GM21619 (cell line): ENCODE measurements at regions not wholly inside any gene's neighbourhood (a gene's known extent, or its start where the extent isn't known, plus 50 kb on each side); places are given as distances from the start of the nearest gene placed in this dataset.
"Not testable (repeated sequence)": the region's sequence is repeated elsewhere in the genome, so short reads cannot be mapped to it uniquely, and the experiment has no call there.

ENCODE experiments used
- ATAC-seq: cut with Tn5 transposase; IDR thresholded peaks from one replicate; pipeline ENCODE4 v1.9.1; 2021; ENCODE audit not compliant: unreplicated experiment

DNA sequence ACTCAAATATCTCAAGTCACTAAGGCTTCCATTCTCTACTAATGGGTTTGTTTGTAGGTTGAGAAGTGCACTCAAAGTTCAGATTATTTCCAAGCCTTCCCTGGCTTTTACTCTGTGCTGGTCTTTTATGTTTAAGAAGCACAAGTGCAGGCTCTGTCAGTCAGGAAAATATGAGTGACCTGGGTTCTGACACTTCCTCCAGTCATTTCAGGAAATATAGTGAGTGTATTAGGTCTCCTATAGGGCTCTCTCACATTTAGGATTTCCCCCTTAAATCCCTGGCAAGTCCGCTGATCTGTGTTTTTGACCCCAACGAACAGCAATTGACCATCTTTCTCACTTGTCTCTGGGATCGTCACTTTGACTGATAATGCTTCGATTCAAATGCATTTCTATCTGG is 210.2 kb downstream of the ARPP21 start:
- no peak for ATAC-seq

DNA sequence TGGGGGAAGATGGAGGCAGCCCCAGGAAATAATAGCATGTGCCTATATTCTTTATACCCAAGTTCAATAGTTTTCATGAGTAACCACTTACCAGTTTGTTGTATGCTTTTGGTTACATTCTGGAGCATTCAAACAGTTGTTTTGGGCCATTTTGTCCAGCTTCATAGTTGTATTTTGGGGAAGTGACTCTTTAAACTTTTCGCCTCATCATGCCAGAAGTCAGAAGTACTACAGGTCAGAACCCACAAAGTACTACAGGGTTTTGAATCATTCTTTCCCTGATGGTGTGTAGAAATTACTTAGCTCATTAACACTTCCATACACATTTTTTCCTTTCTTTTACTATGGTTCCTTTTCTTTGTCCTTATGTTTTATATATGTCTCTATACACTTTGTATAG is 210.6 kb downstream of the ARPP21 start:
- no peak for ATAC-seq

DNA sequence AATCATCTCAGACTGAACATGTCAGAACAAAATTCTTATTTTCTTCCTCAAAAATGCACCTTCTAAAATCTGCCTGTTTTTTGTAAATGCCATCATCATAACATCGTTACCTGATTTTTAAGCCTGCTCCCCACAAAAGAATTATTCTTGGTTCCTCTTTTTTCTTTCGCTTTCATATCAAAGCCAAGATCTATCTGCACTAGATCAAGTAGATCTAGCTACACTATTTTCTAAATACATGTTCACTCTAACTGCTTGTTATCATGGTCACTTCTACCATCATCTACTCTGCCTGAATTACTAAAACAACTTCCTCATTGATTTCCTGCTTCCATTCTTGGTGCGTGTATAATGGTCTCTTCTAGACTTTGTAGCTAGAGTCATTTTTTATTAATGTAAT is 217.7 kb downstream of the ARPP21 start:
- ATAC-seq: peak; percentile 90

DNA sequence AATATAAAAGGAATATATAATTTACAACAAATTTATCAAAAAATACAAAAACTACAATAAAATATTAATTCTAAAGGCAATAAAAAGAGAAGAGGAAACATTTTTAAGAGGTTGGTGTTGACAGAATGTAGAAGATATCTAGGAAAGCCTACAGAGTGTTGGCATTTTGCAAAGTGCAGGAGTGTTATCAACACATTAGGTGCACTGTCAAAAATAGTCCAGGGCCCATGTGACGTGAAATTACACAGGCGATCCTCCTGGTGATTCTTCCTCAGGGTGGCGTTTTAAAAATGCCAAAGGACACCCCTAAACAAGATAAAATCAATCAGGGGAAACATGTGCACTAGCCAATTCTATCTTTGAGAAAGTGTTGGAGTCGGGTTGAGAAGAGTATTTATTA is 222.7 kb downstream of the ARPP21 start:
- no peak for ATAC-seq

- ATAC-seq: no peak
Observed at GRCh38 chr3:35864871-35865270, 225.5 kb downstream of the ARPP21 start.

DNA sequence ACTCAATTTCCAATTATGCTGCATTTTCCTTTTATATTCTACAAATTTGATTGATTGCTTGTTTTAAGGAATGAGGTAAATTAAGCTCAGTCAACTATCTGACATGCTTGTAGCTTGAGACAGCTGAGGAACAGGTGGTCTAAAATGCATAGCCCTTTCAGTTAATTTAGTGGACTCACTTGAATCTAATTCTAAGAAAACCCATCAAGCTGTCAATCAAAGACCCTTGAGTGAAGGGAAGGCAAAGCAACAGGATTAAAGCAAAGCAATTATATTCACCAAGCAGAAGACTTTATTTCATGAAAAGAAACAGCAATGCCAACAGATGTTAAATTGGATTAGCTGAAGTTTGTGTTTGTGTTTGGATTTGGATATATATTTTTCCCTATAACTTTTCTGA is 228.5 kb downstream of the ARPP21 start:
- ATAC-seq: no peak

DNA sequence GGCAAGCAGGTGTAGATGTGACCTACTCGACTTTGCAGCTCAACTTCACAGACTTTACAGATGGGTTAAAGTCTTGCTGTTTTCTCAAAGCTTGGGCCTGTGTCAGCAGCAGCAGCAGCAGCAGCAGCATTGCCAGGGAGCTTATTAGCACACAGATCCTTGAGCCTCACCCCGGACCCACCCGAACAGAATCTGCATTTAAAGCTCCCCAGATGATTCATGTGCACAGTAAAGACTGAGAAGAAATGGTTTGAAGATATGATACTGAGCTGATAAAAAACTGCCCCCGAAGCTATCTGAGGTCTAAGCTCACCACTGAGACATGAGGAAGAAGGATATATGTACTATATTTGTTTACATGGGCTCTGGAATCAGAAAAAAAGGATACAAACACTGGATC is 231.7 kb downstream of the ARPP21 start:
- no peak for ATAC-seq

DNA sequence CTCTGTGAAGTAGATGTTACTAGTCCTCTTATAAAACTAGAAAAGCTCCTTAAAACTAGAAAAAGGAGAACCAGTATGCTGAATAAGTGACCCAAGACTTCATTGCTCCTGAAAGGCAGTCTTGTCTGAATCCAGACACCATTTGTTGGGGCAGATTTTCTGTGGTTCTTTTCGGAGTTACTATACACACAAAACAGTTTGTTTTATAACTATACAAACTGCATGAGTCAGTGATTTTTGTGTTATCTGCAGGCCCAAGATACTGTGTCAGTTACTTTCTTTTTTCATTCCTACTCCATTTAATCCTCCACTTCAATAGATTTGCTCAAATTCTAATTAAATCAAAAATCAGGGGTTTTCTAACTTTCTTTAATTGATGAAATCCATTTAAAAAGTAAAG is 244.6 kb downstream of the ARPP21 start:
- ATAC-seq: no peak

DNA sequence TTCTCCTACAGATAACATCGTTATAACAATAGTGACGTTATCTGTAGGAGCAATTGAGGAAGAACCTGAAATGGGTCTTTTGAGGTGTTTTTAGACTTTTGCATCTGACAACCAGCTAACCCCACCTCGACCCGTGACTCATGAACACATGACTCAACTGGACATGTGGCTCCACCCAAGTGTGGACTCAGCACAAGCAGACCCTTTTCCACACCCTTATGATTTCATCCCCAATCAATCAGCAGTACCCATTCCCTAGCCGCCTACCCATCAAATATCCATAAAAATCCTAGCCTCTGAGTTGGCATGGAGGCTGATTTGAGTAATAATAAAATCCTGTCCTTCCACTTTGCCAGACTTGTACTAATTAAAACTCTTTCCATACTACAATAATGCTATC is 255.4 kb downstream of the ARPP21 start:
- ATAC-seq: no peak

- ATAC-seq: no peak
Observed at GRCh38 chr3:35899245-35899644, 259.9 kb downstream of the ARPP21 start.

GRCh38 chr3:35900079-35900478 is 260.8 kb downstream of the ARPP21 start:
- ATAC-seq: no peak

DNA sequence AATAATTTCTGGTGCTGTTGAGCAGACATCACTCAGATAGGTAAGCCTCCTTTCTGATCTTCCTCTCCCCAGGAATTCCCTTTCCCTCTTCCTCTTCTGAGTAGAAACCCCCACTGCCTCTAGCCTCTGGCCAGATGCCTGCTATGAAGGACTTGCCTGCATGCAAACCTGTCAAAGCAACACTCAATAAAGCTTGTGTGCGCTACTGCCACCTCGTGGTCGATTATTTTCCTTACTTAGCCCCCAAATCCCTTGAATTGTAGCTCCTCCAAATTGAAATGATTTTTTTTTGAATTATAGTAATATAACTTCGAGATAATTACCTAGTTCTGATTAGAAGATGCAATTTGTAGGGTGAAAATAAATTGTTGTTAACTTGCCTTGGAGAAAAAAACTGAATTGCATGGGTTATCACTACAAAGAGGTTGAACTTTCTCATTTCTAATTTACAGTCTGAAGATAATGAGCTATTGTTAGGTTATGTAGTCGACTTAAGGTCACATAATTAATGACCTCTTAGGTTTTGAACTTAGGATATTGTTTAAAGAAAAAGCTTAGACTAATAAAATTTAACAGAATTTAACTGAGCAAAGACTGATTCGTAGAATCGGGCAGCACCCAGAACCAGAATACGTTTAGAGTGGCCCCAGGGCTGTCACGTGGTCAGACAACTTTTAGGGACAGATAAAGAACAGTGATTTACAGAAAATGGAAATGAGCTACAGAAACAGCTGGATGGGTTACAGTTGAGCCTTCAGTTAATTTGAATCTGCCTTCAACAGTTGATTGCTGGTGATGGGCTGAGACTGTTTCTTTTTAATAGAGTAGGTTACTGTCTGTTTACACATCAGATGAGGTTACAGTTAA is 269.3 kb downstream of the ARPP21 start:
- peak; percentile 97 for ATAC-seq

DNA sequence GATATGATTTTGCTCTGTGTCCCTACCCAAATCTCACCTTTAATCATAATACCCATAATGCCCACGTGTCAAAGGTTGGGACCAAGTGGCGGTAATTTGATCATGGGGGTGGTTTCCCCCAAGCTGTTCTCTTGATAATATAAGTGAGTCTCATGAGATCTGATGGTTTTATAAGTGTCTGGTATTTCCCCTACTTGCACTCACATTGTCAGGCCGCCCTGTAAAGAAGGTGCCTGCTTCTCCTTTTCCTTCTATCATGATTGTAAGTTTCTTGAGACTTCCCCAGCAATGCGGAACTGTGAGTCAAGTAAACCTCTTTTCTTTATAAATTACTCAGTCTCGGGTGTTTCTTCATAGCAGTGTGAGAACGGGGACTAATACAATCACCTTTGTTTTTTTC is 279.8 kb downstream of the ARPP21 start:
- ATAC-seq: no peak

DNA sequence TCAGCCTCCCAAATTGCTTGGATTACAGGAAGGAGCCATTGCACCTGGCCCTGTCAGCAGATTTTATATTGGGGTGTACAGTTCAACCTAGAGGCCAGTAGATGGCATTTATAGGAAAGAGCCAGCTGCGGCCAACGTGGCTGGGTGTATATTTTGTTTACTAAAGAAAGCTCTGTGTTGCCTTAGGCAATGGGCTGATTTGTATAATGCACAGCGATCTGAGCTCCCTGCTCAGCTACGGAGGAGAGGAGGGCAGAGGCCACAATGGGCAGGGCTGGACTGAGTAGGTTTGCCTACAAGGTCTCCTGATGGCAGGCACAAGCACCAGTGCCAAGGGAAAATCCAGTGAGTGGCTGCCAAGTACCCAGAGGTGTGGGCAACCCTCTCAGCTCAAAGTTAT is 282.4 kb downstream of the ARPP21 start:
- ATAC-seq: no peak

- ATAC-seq: not testable (repeated sequence)
Observed at GRCh38 chr3:35924070-35924469, 284.7 kb downstream of the ARPP21 start.

GRCh38 chr3:35927441-35927840 is 288.1 kb downstream of the ARPP21 start:
- no peak for ATAC-seq

DNA sequence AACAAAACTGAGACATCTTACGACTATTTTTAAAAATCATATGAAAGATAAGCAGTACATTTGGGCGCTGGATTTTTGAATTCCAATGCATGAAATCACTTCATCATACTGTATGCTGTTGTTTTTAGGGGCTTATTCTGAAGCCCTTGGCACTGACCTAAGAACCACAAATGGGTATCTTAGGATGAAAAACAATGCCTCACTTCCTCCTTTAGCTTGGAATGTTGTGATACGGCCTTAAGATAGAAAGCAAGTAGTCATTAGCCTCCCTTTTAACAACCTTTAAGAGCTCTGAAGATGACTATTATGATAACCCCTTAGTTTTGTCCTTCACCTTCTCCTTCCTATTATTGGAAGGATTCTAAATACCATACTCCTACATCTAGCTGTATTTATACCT is 289.8 kb downstream of the ARPP21 start:
- no peak for ATAC-seq

GRCh38 chr3:35931867-35932266 is 292.5 kb downstream of the ARPP21 start:
- no peak for ATAC-seq

- ATAC-seq: no peak
Observed at GRCh38 chr3:35932995-35933394, 293.7 kb downstream of the ARPP21 start.

DNA sequence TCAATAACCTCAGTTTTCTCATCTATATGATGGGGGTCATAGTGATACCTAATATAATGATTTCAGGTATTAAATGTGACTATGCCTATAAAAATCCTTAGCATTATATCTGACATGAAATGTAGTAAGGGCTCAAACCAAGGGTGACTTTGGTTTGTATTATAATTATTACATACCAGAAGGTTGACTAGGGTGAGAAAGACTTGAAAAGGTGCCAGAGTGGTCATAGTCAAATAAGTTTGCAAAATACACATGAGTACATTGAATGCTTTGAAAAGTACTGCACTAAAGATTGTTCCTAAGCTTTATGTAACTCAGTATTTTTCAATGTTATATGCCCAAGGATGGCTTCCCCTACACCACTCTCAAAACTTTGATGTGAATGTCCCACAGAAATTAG is 297.2 kb downstream of the ARPP21 start:
- no peak for ATAC-seq

DNA sequence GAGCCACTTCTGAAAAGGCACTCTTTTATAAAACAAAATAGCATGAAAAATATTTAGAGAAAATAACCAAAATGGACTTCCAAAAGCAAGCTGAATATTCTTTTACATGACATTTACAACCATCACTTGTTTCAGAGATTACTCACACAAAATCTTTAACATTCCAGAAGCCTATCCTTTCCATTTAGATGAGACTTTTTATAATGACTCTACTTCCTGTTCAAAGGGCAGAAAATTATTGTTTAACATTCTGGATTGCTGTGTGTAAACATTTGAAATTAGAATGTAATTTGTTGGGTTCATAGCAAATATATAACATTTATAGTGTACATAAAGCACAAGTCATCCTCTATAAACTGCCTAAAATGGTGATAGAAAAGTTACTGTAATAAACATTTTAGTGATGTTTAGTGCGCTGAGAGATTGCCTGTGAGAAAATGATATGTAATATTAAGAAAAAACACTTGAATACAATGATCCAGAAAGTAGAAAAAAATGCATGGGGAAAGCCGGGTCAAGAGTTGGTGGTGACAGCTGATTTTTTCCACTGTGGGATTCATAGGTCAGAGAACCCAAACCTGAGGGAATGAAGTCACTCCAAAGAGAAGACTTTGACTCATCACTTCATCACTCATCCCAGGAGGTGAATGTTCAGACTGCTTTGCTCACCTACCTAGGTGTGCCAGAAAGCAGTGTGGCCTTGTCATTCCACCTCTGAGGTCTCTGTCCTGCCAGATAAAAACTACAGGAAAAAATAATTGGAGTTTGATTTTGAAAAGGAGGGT is 305.8 kb downstream of the ARPP21 start:
- ATAC-seq: no peak

- no peak for ATAC-seq
Observed at GRCh38 chr3:35946121-35946853, 307.0 kb downstream of the ARPP21 start.
